OCI-LY1 (cell line): ENCODE measurements at regions not wholly inside any gene's neighbourhood (a gene's known extent, or its start where the extent isn't known, plus 50 kb on each side); places are given as distances from the start of the nearest gene placed in this dataset.

Source experiments
- H2AFZ ChIP-seq: fragments of 200-600 bp; sonication (generic), shearing (Covaris generic); 2 replicates; pipeline ENCODE4 v1.6.0; 2014; ENCODE audit warnings: antibody characterized with exemption, mild to moderate bottlenecking, low read length
- H3F3A ChIP-seq: fragments of 200-600 bp; sonication (generic), shearing (Covaris generic); 2 replicates; pipeline ENCODE4 v1.6.0; 2014; ENCODE audit warnings: mild to moderate bottlenecking, antibody characterized with exemption, low read length, moderate library complexity; ENCODE audit not compliant: insufficient read depth
- H3K27ac ChIP-seq: fragments of 200-600 bp; sonication (generic); 2 replicates; pipeline ENCODE4 v1.5.1; 2014; ENCODE audit warnings: low read length, mixed run types, mild to moderate bottlenecking, low read depth; ENCODE audit not compliant: poor library complexity, severe bottlenecking
- H3K27me3 ChIP-seq: fragments of 200-600 bp; sonication (generic); 2 replicates; pipeline ENCODE4 v1.6.0; 2014; ENCODE audit warnings: antibody characterized with exemption, mild to moderate bottlenecking, low read length, moderate library complexity; ENCODE audit not compliant: insufficient read depth
- H3K36me3 ChIP-seq: fragments of 200-600 bp; sonication (generic); 2 replicates; pipeline ENCODE4 v1.6.1; 2014; ENCODE audit warnings: mild to moderate bottlenecking, antibody characterized with exemption, low read length, moderate library complexity, mixed read lengths; ENCODE audit not compliant: insufficient read depth
- H3K4me1 ChIP-seq: fragments of 200-600 bp; sonication (generic); 2 replicates; pipeline ENCODE4 v1.5.1; 2014; ENCODE audit warnings: mild to moderate bottlenecking, low read length, moderate library complexity; ENCODE audit not compliant: insufficient read depth, severe bottlenecking
- H3K4me2 ChIP-seq: fragments of 200-600 bp; sonication (generic), shearing (Covaris generic); 2 replicates; pipeline ENCODE4 v1.6.1; 2014; ENCODE audit warnings: low read length
- H3K4me3 ChIP-seq: fragments of 200-600 bp; sonication (generic); 2 replicates; pipeline ENCODE4 v1.5.1; 2014; ENCODE audit warnings: low read length, low read depth, mild to moderate bottlenecking, mixed read lengths; ENCODE audit not compliant: poor library complexity, severe bottlenecking
- H3K79me2 ChIP-seq: fragments of 200-600 bp; shearing (Covaris generic); 2 replicates; pipeline ENCODE4 v1.6.1; 2016; ENCODE audit warnings: mixed run types, low read length, mixed read lengths; ENCODE audit not compliant: insufficient read depth
- H3K9ac ChIP-seq: fragments of 200-600 bp; sonication (generic), shearing (Covaris generic); 2 replicates; pipeline ENCODE4 v1.6.1; 2014; ENCODE audit warnings: mild to moderate bottlenecking, low read length, mixed read lengths
- H3K9me2 ChIP-seq: fragments of 200-600 bp; sonication (generic), shearing (Covaris generic); 2 replicates; pipeline ENCODE4 v1.6.1; 2014; ENCODE audit warnings: low read depth, mild to moderate bottlenecking, low read length, mixed read lengths
- H3K9me3 ChIP-seq: fragments of 200-600 bp; shearing (Covaris generic); 2 replicates; pipeline ENCODE4 v1.6.1; 2014; ENCODE audit warnings: low read length, mixed read lengths
- H4K20me1 ChIP-seq: fragments of 200-600 bp; sonication (generic), shearing (Covaris generic); 2 replicates; pipeline ENCODE4 v1.6.0; 2016; ENCODE audit warnings: mild to moderate bottlenecking, low read length; ENCODE audit not compliant: insufficient read depth
- EZH2 ChIP-seq: fragments of 200-600 bp; sonication (generic), shearing (Covaris generic); IDR thresholded peaks from 2 replicates; pipeline ENCODE4 v1.8.0; 2017; ENCODE audit warnings: borderline replicate concordance, mixed run types, mild to moderate bottlenecking, antibody characterized with exemption, low read length, moderate library complexity, mixed read lengths
- TF ChIP-seq, protein P1 (sequence below): fragments of 200-600 bp; sonication (generic), shearing (Covaris generic); IDR thresholded peaks from 2 replicates; pipeline ENCODE4 v1.5.1; 2017; ENCODE audit warnings: mild to moderate bottlenecking, antibody characterized with exemption, low read length, moderate library complexity, mixed read lengths

DNA sequence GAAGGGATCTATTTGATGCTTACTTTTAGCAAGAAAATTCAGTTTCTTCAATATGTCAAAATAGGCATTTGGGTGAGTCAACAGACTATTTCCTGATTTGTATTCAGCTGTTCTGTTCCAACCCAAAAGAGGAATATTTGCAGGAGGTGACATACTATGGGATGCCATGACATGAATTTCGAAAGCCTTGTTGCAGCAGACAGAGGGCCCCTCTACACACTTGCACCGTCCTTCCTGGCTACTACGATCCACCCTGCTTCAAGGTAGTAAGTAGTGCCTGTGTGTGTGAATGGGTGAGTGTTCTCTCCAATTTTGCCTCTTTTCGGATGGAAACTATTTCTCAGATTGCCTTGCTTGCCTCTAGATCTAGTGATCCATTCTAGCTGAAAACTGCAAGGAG lies 413.0 kb upstream of the ADARB2 start:
- Histone ChIP-seq H3K4me2 (no peak overlapping the region), H3K27ac (no peak overlapping the region), H4K20me1 (no peaks in the 10 kb centered on the region), H3K4me1 (no peaks in the 10 kb centered on the region), H3K36me3 (no peaks in the 10 kb centered on the region), H3K27me3 (no peaks in the 10 kb centered on the region), H3K9me3 (no peaks in the 10 kb centered on the region), H2AFZ (no peak overlapping the region), H3K9ac (no peak overlapping the region), H3K4me3 (no peak overlapping the region), H3K9me2 (no peaks in the 10 kb centered on the region), H3F3A (no peaks in the 10 kb centered on the region), H3K79me2 (no peaks in the 10 kb centered on the region)
- TF ChIP-seq, protein P1, sequence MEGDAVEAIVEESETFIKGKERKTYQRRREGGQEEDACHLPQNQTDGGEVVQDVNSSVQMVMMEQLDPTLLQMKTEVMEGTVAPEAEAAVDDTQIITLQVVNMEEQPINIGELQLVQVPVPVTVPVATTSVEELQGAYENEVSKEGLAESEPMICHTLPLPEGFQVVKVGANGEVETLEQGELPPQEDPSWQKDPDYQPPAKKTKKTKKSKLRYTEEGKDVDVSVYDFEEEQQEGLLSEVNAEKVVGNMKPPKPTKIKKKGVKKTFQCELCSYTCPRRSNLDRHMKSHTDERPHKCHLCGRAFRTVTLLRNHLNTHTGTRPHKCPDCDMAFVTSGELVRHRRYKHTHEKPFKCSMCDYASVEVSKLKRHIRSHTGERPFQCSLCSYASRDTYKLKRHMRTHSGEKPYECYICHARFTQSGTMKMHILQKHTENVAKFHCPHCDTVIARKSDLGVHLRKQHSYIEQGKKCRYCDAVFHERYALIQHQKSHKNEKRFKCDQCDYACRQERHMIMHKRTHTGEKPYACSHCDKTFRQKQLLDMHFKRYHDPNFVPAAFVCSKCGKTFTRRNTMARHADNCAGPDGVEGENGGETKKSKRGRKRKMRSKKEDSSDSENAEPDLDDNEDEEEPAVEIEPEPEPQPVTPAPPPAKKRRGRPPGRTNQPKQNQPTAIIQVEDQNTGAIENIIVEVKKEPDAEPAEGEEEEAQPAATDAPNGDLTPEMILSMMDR, result no peak
- no peak for TF ChIP-seq EZH2

DNA sequence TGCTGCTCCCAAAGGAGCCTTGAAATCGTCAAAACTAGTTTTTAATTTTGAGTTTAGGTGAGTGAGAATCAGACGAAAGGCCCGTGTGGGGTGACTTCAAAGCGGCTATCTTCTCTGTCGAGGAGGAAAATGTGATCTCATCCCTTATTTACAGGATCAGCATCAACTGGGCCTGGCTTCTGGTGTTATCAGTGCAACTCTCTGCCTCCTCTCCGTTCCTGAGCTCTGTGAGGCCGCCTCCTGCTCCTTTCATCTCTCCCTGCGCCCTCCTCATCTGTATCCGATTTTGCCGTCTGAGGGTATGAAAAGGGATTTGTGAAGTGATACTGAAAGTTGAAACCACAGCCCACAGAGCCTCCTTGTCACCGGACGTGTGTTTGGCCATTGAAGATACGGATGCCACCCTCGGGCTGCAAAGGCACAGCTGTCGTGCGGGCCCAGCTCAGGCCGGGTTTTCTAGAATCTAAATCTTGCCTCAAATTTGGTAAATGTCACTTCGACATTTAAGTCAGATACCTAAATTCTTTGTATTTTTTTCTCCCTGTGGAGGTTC lies 408.7 kb upstream of the ADARB2 start:
- no peaks in the 10 kb centered on the region for H3F3A ChIP-seq
- TF ChIP-seq, protein P1, result no peak
- TF ChIP-seq EZH2, result no peak
- no peaks in the 10 kb centered on the region for H4K20me1 ChIP-seq
- no peaks in the 10 kb centered on the region for H3K27me3 ChIP-seq
- no peaks in the 10 kb centered on the region for H3K9me3 ChIP-seq
- H3K4me1 ChIP-seq, result no peaks in the 10 kb centered on the region
- no peak overlapping the region for H3K27ac ChIP-seq
- no peak overlapping the region for H3K4me3 ChIP-seq
- no peak overlapping the region for H3K9ac ChIP-seq
- H2AFZ ChIP-seq, result no peak overlapping the region
- no peaks in the 10 kb centered on the region for H3K36me3 ChIP-seq
- H3K4me2 ChIP-seq, result no peak overlapping the region
- H3K79me2 ChIP-seq, result no peaks in the 10 kb centered on the region
- H3K9me2 ChIP-seq, result no peaks in the 10 kb centered on the region

DNA sequence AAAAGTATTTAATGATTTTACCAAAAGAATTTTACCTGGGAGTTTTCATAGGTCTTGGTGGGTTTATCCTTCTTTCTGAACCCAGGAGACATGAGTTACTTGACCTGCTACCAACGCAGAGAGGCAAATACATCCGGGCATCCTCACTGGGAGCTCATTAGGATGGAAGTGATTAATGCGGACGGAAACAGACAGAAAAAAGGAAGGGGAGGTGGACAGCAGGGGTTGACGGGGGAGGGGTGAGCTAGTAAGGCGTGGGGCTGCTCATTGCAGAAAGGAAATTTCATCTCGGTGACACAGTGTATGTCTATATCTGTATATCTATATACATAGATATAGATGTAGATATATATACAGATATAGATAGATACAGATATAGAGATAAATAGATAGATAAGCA lies 408.2 kb upstream of the ADARB2 start:
- H3K79me2 ChIP-seq, result no peaks in the 10 kb centered on the region
- no peaks in the 10 kb centered on the region for H4K20me1 ChIP-seq
- no peaks in the 10 kb centered on the region for H3K9me3 ChIP-seq
- no peak overlapping the region for H3K27ac ChIP-seq
- H2AFZ ChIP-seq, result no peak overlapping the region
- H3F3A ChIP-seq, result no peaks in the 10 kb centered on the region
- no peak overlapping the region for H3K4me3 ChIP-seq
- H3K4me2 ChIP-seq, result no peak overlapping the region
- H3K9me2 ChIP-seq, result no peaks in the 10 kb centered on the region
- no peaks in the 10 kb centered on the region for H3K27me3 ChIP-seq
- TF ChIP-seq, protein P1, result no peak
- no peak for TF ChIP-seq EZH2
- no peaks in the 10 kb centered on the region for H3K36me3 ChIP-seq
- no peaks in the 10 kb centered on the region for H3K4me1 ChIP-seq
- no peak overlapping the region for H3K9ac ChIP-seq
